Immature natural killer cell (primary cell): ENCODE measurements at regions not wholly inside any gene's neighbourhood (a gene's known extent, or its start where the extent isn't known, plus 50 kb on each side); places are given as distances from the start of the nearest gene placed in this dataset.
A peak's percentile ranks its signal among the peaks of the same experiment; 100 is the strongest.

Experiments
- DNase-seq, 3 donors: peaks; one replicate each; pipeline ENCODE4 v3.0.0; 2022; ENCODE audit warnings: mixed read lengths in 1 of 3
- H3K27ac Mint-ChIP-seq, 6 donors: one replicate each; pipeline ENCODE4 v1.8.0; 2020; ENCODE audit warnings: mixed read lengths in 6 of 6, mild to moderate bottlenecking in 5 of 6, inconsistent platforms in 4 of 6, moderate library complexity in 3 of 6
- H3K27me3 Mint-ChIP-seq, 3 donors: one replicate each; pipeline ENCODE4 v1.8.0; 2020 to 2021; ENCODE audit warnings: low read depth in 3 of 3, mild to moderate bottlenecking in 3 of 3, mixed read lengths in 3 of 3, moderate library complexity in 3 of 3, inconsistent platforms in 1 of 3
- H3K36me3 Mint-ChIP-seq, 3 donors: one replicate each; pipeline ENCODE4 v1.8.0; 2020; ENCODE audit warnings: mixed read lengths in 3 of 3, inconsistent platforms in 2 of 3, mild to moderate bottlenecking in 2 of 3
- H3K4me1 Mint-ChIP-seq, 2 donors: one replicate each; pipeline ENCODE4 v1.8.0; 2020; ENCODE audit warnings: inconsistent platforms in 2 of 2, mild to moderate bottlenecking in 2 of 2, mixed read lengths in 2 of 2, moderate library complexity in 1 of 2
- H3K4me3 Mint-ChIP-seq, 5 donors: one replicate each; pipeline ENCODE4 v1.8.0; 2020; ENCODE audit warnings: mild to moderate bottlenecking in 5 of 5, mixed read lengths in 5 of 5, inconsistent platforms in 3 of 5, moderate library complexity in 3 of 5
- H3K9me3 Mint-ChIP-seq, 6 donors: one replicate each; pipeline ENCODE4 v1.8.0; 2020; ENCODE audit warnings: mild to moderate bottlenecking in 6 of 6, mixed read lengths in 6 of 6, inconsistent platforms in 4 of 6, moderate library complexity in 3 of 6

GRCh38 chr21:27715131-27715530 lies 748.2 kb upstream of the ADAMTS5 start:
- Mint-ChIP-seq H3K27ac (no peak overlapping the region), H3K27me3 (peaks cover 0 to under 1% (median 0%) of the 10 kb centered on the region in 3 donors), H3K9me3 (peaks cover 0 to 2% (median 0%) of the 10 kb centered on the region in 6 donors), H3K4me1 (no peaks in the 10 kb centered on the region), H3K4me3 (no peak overlapping the region), H3K36me3 (no peaks in the 10 kb centered on the region)
- no peak for DNase-seq

GRCh38 chr21:27713154-27714109 lies 746.5 kb upstream of the ADAMTS5 start:
- Mint-ChIP-seq H3K9me3 (peaks cover 0 to 4% (median 0%) of the 10 kb centered on the region in 6 donors), H3K36me3 (no peaks in the 10 kb centered on the region), H3K27me3 (peaks cover 0 to 2% (median 0%) of the 10 kb centered on the region in 3 donors), H3K4me1 (no peaks in the 10 kb centered on the region), H3K27ac (no peak overlapping the region), H3K4me3 (no peak overlapping the region)
- no peak for DNase-seq

- Mint-ChIP-seq H3K4me3 (no peak overlapping the region), H3K4me1 (peaks cover 0 to 4% of the 10 kb centered on the region in 2 donors), H3K9me3 (peaks cover 0 to 2% (median 0%) of the 10 kb centered on the region in 6 donors), H3K36me3 (no peaks in the 10 kb centered on the region), H3K27ac (no peak overlapping the region), H3K27me3 (peaks cover 0 to 3% (median 2%) of the 10 kb centered on the region in 3 donors)
- DNase-seq, result no peak
Measured at GRCh38 chr21:27704567-27705166, 737.8 kb upstream of the ADAMTS5 start.

GRCh38 chr21:27703791-27704190 lies 736.9 kb upstream of the ADAMTS5 start:
- peaks cover 0 to 2% (median 0%) of the 10 kb centered on the region in 6 donors for H3K9me3 Mint-ChIP-seq
- H3K27me3 Mint-ChIP-seq, result peaks cover 2 to 3% (median 2%) of the 10 kb centered on the region in 3 donors
- H3K4me1 Mint-ChIP-seq, result peaks cover 0 to 4% of the 10 kb centered on the region in 2 donors
- no peak for DNase-seq
- no peaks in the 10 kb centered on the region for H3K36me3 Mint-ChIP-seq
- no peak overlapping the region for H3K4me3 Mint-ChIP-seq
- H3K27ac Mint-ChIP-seq, result no peak overlapping the region

GRCh38 chr21:27700974-27701614 lies 734.2 kb upstream of the ADAMTS5 start:
- DNase-seq, result peak; percentile 56 to 66 (median 60)
- Mint-ChIP-seq H3K4me1 (peaks cover 0 to 4% of the 10 kb centered on the region in 2 donors), H3K27ac (no peak overlapping the region), H3K36me3 (no peaks in the 10 kb centered on the region), H3K4me3 (no peak overlapping the region), H3K27me3 (peaks cover 2 to 3% (median 2%) of the 10 kb centered on the region in 3 donors), H3K9me3 (peaks cover 0 to 2% (median 0%) of the 10 kb centered on the region in 6 donors)

GRCh38 chr21:27695246-27695645 lies 728.4 kb upstream of the ADAMTS5 start:
- peaks cover 0 to 4% (median 0%) of the 10 kb centered on the region in 3 donors for H3K27me3 Mint-ChIP-seq

GRCh38 chr21:27694667-27695066 lies 727.8 kb upstream of the ADAMTS5 start:
- Mint-ChIP-seq H3K4me3 (no peak overlapping the region), H3K36me3 (no peaks in the 10 kb centered on the region), H3K4me1 (no peaks in the 10 kb centered on the region), H3K27me3 (peaks cover 0 to 4% (median 0%) of the 10 kb centered on the region in 3 donors), H3K9me3 (peaks cover 0 to under 1% (median 0%) of the 10 kb centered on the region in 6 donors), H3K27ac (no peak overlapping the region)
- DNase-seq, result no peak

More at GRCh38 chr21:27695246-27695645, 728.4 kb upstream of the ADAMTS5 start:
- no peaks in the 10 kb centered on the region for H3K4me1 Mint-ChIP-seq
- no peaks in the 10 kb centered on the region for H3K9me3 Mint-ChIP-seq
- no peak overlapping the region for H3K4me3 Mint-ChIP-seq
- H3K36me3 Mint-ChIP-seq, result no peaks in the 10 kb centered on the region
- no peak for DNase-seq
- H3K27ac Mint-ChIP-seq, result no peak overlapping the region

- Mint-ChIP-seq H3K4me3 (no peak overlapping the region), H3K4me1 (no peaks in the 10 kb centered on the region), H3K27me3 (peaks cover 0 to 2% (median 0%) of the 10 kb centered on the region in 3 donors), H3K36me3 (no peaks in the 10 kb centered on the region), H3K9me3 (peaks cover 0 to 4% (median 2%) of the 10 kb centered on the region in 6 donors), H3K27ac (no peak overlapping the region)
- no peak for DNase-seq
Measured at GRCh38 chr21:27693376-27693775, 726.5 kb upstream of the ADAMTS5 start.

GRCh38 chr21:27691516-27691915 lies 724.6 kb upstream of the ADAMTS5 start:
- no peaks in the 10 kb centered on the region for H3K36me3 Mint-ChIP-seq
- peaks cover 0 to 2% (median 0%) of the 10 kb centered on the region in 3 donors for H3K27me3 Mint-ChIP-seq
- H3K9me3 Mint-ChIP-seq, result peaks cover 0 to 10% (median 3%) of the 10 kb centered on the region in 6 donors
- no peaks in the 10 kb centered on the region for H3K4me1 Mint-ChIP-seq
- no peak for DNase-seq
- H3K4me3 Mint-ChIP-seq, result no peak overlapping the region
- no peak overlapping the region for H3K27ac Mint-ChIP-seq

- Mint-ChIP-seq H3K4me3 (no peak overlapping the region), H3K9me3 (peaks cover 0 to 10% (median 3%) of the 10 kb centered on the region in 6 donors), H3K27ac (no peak overlapping the region), H3K27me3 (peaks cover 0 to 2% (median 0%) of the 10 kb centered on the region in 3 donors), H3K4me1 (no peaks in the 10 kb centered on the region), H3K36me3 (no peaks in the 10 kb centered on the region)
- DNase-seq, result no peak
Measured at GRCh38 chr21:27691006-27691405, 724.1 kb upstream of the ADAMTS5 start.

- Mint-ChIP-seq H3K36me3 (no peaks in the 10 kb centered on the region), H3K4me3 (no peak overlapping the region), H3K4me1 (no peaks in the 10 kb centered on the region), H3K27me3 (peaks cover 0 to 1% (median 0%) of the 10 kb centered on the region in 3 donors), H3K27ac (no peak overlapping the region), H3K9me3 (peaks cover 0 to 10% (median 3%) of the 10 kb centered on the region in 6 donors)
- no peak for DNase-seq
Measured at GRCh38 chr21:27690426-27690825, 723.5 kb upstream of the ADAMTS5 start.

- DNase-seq, result no peak
- H3K36me3 Mint-ChIP-seq, result no peaks in the 10 kb centered on the region
- H3K27me3 Mint-ChIP-seq, result no peaks in the 10 kb centered on the region
- H3K4me3 Mint-ChIP-seq, result no peak overlapping the region
- no peak overlapping the region for H3K27ac Mint-ChIP-seq
- no peaks in the 10 kb centered on the region for H3K4me1 Mint-ChIP-seq
- peaks cover 0 to 10% (median 3%) of the 10 kb centered on the region in 6 donors for H3K9me3 Mint-ChIP-seq
Measured at GRCh38 chr21:27688773-27689172, 721.9 kb upstream of the ADAMTS5 start.

- no peaks in the 10 kb centered on the region for H3K36me3 Mint-ChIP-seq
- no peaks in the 10 kb centered on the region for H3K4me1 Mint-ChIP-seq
- no peak overlapping the region for H3K4me3 Mint-ChIP-seq
- DNase-seq, result no peak
- H3K27ac Mint-ChIP-seq, result no peak overlapping the region
- H3K9me3 Mint-ChIP-seq, result peaks cover 0 to 6% (median under 1%) of the 10 kb centered on the region in 6 donors
- no peaks in the 10 kb centered on the region for H3K27me3 Mint-ChIP-seq
Measured at GRCh38 chr21:27683292-27683691, 716.4 kb upstream of the ADAMTS5 start.

- Mint-ChIP-seq H3K27me3 (no peaks in the 10 kb centered on the region), H3K27ac (no peak overlapping the region), H3K4me1 (no peaks in the 10 kb centered on the region), H3K4me3 (no peak overlapping the region), H3K36me3 (no peaks in the 10 kb centered on the region), H3K9me3 (no peaks in the 10 kb centered on the region)
- DNase-seq, result no peak
Measured at GRCh38 chr21:27681841-27682240, 715.0 kb upstream of the ADAMTS5 start.
